Osteocyte (in vitro differentiated cells): ENCODE measurements at regions not wholly inside any gene's neighbourhood (a gene's known extent, or its start where the extent isn't known, plus 50 kb on each side); places are given as distances from the start of the nearest gene placed in this dataset.

Source experiments
- DNase-seq: peaks from one replicate; pipeline ENCODE4 v3.0.0; 2021; ENCODE audit warnings: mixed read lengths; ENCODE audit not compliant: unreplicated experiment; ENCODE audit errors: extremely low spot score
- H3K27ac Mint-ChIP-seq: one replicate; pipeline ENCODE4 v1.8.0; 2021; ENCODE audit warnings: mild to moderate bottlenecking, mixed read lengths; ENCODE audit not compliant: unreplicated experiment
- H3K27me3 Mint-ChIP-seq: one replicate; pipeline ENCODE4 v1.8.0; 2021; ENCODE audit warnings: mixed read lengths; ENCODE audit not compliant: unreplicated experiment
- H3K36me3 Mint-ChIP-seq: one replicate; pipeline ENCODE4 v1.8.0; 2021; ENCODE audit warnings: mixed read lengths; ENCODE audit not compliant: unreplicated experiment
- H3K4me1 Mint-ChIP-seq: one replicate; pipeline ENCODE4 v1.8.0; 2021; ENCODE audit warnings: mixed read lengths; ENCODE audit not compliant: unreplicated experiment
- H3K4me3 Mint-ChIP-seq: one replicate; pipeline ENCODE4 v1.8.0; 2021; ENCODE audit warnings: mild to moderate bottlenecking, moderate library complexity, mixed read lengths; ENCODE audit not compliant: unreplicated experiment
- H3K9me3 Mint-ChIP-seq: one replicate; pipeline ENCODE4 v1.8.0; 2021; ENCODE audit warnings: mixed read lengths; ENCODE audit not compliant: unreplicated experiment
- TF ChIP-seq, protein P1 (sequence below): fragments of 200-600 bp; sonication (generic); IDR thresholded peaks from 2 replicates; pipeline ENCODE4 v1.5.0; 2021; ENCODE audit warnings: antibody characterized with exemption, mild to moderate bottlenecking, moderate library complexity

DNA sequence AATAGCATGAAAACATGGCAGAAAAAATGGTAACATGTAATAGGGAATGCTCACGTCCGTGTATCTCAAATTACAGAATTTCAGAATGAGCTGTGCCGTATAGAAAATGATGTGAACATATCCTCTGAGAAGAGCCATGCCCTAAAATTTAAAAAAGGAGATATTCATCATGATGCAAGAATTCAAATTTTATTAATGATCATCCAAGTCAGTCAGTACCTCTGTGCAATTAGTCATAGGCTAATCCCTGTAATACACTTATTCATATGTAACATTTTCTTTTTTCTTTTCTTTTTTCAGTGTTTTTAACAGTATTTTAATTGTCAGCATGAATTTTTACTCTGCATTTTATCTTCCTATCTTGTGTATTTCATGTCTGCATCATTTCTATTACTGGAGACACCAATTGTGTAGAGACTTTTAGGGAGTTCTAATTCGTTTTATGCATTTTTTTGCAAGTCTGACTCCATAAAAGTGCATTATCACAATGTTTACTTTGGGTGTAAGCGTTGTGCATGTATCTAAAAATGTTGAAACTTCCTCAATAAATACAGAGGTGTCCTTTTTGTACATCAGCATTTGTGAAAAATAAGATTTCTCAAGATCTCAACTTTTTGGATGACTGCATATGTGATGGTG, 1103.7 kb upstream of the CELF2 start:
- H3K4me1 Mint-ChIP-seq: no peaks in the 10 kb centered on the region
- H3K27me3 Mint-ChIP-seq: no peaks in the 10 kb centered on the region
- H3K4me3 Mint-ChIP-seq: no peak overlapping the region
- TF ChIP-seq, protein P1, sequence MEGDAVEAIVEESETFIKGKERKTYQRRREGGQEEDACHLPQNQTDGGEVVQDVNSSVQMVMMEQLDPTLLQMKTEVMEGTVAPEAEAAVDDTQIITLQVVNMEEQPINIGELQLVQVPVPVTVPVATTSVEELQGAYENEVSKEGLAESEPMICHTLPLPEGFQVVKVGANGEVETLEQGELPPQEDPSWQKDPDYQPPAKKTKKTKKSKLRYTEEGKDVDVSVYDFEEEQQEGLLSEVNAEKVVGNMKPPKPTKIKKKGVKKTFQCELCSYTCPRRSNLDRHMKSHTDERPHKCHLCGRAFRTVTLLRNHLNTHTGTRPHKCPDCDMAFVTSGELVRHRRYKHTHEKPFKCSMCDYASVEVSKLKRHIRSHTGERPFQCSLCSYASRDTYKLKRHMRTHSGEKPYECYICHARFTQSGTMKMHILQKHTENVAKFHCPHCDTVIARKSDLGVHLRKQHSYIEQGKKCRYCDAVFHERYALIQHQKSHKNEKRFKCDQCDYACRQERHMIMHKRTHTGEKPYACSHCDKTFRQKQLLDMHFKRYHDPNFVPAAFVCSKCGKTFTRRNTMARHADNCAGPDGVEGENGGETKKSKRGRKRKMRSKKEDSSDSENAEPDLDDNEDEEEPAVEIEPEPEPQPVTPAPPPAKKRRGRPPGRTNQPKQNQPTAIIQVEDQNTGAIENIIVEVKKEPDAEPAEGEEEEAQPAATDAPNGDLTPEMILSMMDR: no peak
- peaks cover 6% of the 10 kb centered on the region for H3K9me3 Mint-ChIP-seq
- no peak for DNase-seq
- H3K27ac Mint-ChIP-seq: no peak overlapping the region
- H3K36me3 Mint-ChIP-seq: no peaks in the 10 kb centered on the region

- Mint-ChIP-seq H3K4me3 (no peak overlapping the region), H3K27me3 (no peaks in the 10 kb centered on the region), H3K36me3 (no peaks in the 10 kb centered on the region), H3K4me1 (no peaks in the 10 kb centered on the region), H3K27ac (no peak overlapping the region), H3K9me3 (peaks cover 5% of the 10 kb centered on the region)
- TF ChIP-seq, protein P1: no peak
- DNase-seq: no peak
Observed at GRCh38 chr10:9921544-9921943, 1096.1 kb upstream of the CELF2 start.

- TF ChIP-seq, protein P1: no peak
- no peak for DNase-seq
- Mint-ChIP-seq H3K27me3 (no peaks in the 10 kb centered on the region), H3K4me3 (no peak overlapping the region), H3K36me3 (no peaks in the 10 kb centered on the region), H3K27ac (no peak overlapping the region), H3K4me1 (no peaks in the 10 kb centered on the region), H3K9me3 (peaks cover 5% of the 10 kb centered on the region)
Observed at GRCh38 chr10:9922126-9922870, 1095.4 kb upstream of the CELF2 start.

GRCh38 chr10:9926003-9926402, 1091.7 kb upstream of the CELF2 start:
- Mint-ChIP-seq H3K27ac (no peak overlapping the region), H3K27me3 (no peaks in the 10 kb centered on the region), H3K4me3 (no peak overlapping the region), H3K9me3 (peaks cover 13% of the 10 kb centered on the region), H3K4me1 (no peaks in the 10 kb centered on the region), H3K36me3 (no peaks in the 10 kb centered on the region)
- no peak for DNase-seq
- TF ChIP-seq, protein P1: no peak

DNA sequence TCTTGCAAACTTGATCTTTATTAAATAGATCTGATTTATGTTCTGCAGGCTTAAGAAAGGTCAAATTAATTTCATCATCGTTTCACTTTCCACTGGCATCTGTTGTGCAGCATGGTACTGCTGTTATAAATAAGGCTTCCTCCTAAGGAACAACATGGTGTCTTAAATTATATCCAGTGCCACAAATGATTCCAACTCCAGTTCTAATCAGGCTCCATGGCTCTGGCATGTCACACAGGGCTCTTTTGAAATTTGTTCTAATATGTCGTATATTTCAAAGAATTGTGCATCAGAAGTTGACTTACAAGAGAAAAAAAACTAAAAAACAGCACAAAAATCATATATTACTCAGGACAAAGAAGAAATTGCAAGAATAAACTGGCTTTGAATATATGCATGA, 1090.8 kb upstream of the CELF2 start:
- no peak for DNase-seq
- H3K27me3 Mint-ChIP-seq: no peaks in the 10 kb centered on the region
- H3K4me1 Mint-ChIP-seq: no peaks in the 10 kb centered on the region
- H3K36me3 Mint-ChIP-seq: no peaks in the 10 kb centered on the region
- no peak overlapping the region for H3K4me3 Mint-ChIP-seq
- peaks cover 15% of the 10 kb centered on the region for H3K9me3 Mint-ChIP-seq
- TF ChIP-seq, protein P1: no peak
- no peak overlapping the region for H3K27ac Mint-ChIP-seq
